Right lobe of liver (tissue), 4 donors: ENCODE measurements at regions not wholly inside any gene's neighbourhood (a gene's known extent, or its start where the extent isn't known, plus 50 kb on each side); places are given as distances from the start of the nearest gene placed in this dataset.

Experiments used
- POLR2A ChIP-seq: fragments of 450-650 bp; IDR thresholded peaks from one replicate; pipeline ENCODE4 v1.6.1; 2017; ENCODE audit warnings: antibody characterized with exemption, mild to moderate bottlenecking
- TF ChIP-seq, protein P1 (sequence below), 4 donors: fragments of 200-600 bp in 3 of 4; fragments of 450-650 bp in 1 of 4; IDR thresholded peaks; one replicate each; pipeline versions ENCODE4 v1.5.1 to v1.8.0; 2016 to 2022; ENCODE audit warnings: antibody characterized with exemption in 4 of 4, mild to moderate bottlenecking in 2 of 4
- donor health status: DM: no; HTN: no; CAD: no.
- donor health status: DM: no; HTN: no; CAD: no.
- donor health status: DM: no; HTN: yes; CAD: no.

DNA sequence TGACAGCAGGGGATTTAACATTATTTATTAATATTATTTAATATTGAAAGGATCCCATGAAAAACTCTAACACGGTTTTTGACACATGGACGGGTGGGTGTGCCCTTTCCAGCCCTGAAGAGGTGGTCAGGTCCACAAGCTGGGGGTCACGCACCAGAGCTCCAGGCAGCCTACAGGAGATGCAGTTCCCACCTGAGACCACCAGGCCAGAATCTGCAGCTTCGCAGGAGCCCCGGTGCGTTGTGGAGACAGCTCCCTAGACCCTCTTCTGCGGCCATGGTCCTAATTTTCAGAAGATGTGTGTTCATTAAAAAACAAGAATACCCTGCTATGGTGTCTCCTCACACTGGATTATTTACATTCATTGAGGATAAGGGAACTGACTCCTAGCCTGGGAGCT is 331.1 kb downstream of the C16orf95 start:
- TF ChIP-seq, protein P1, sequence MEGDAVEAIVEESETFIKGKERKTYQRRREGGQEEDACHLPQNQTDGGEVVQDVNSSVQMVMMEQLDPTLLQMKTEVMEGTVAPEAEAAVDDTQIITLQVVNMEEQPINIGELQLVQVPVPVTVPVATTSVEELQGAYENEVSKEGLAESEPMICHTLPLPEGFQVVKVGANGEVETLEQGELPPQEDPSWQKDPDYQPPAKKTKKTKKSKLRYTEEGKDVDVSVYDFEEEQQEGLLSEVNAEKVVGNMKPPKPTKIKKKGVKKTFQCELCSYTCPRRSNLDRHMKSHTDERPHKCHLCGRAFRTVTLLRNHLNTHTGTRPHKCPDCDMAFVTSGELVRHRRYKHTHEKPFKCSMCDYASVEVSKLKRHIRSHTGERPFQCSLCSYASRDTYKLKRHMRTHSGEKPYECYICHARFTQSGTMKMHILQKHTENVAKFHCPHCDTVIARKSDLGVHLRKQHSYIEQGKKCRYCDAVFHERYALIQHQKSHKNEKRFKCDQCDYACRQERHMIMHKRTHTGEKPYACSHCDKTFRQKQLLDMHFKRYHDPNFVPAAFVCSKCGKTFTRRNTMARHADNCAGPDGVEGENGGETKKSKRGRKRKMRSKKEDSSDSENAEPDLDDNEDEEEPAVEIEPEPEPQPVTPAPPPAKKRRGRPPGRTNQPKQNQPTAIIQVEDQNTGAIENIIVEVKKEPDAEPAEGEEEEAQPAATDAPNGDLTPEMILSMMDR (IDR thresholded peaks at IDR 0.05) = no peak
- no peak for TF ChIP-seq POLR2A
